Lower leg skin (tissue), 4 donors: ENCODE measurements at regions not wholly inside any gene's neighbourhood (a gene's known extent, or its start where the extent isn't known, plus 50 kb on each side); places are given as distances from the start of the nearest gene placed in this dataset.

ENCODE experiments used
- DNase-seq, 2 donors: peaks; one replicate each; pipeline ENCODE4 v3.0.0-alpha.2; 2019; ENCODE audit warnings: low spot score in 2 of 2
- H3K4me3 ChIP-seq: fragments of 200-600 bp; sonication (generic); 2 replicates; pipeline ENCODE4 v1.5.1; 2017; ENCODE audit warnings: mild to moderate bottlenecking, low read depth; ENCODE audit not compliant: poor library complexity, severe bottlenecking
- POLR2A ChIP-seq, 2 donors: fragments of 450-650 bp; IDR thresholded peaks; one replicate each; pipeline ENCODE4 v1.6.1; 2016 to 2017; ENCODE audit warnings: antibody characterized with exemption in 2 of 2, mild to moderate bottlenecking in 1 of 2, moderate library complexity in 1 of 2
- WGBS, 2 donors: methylation state at CpG; one replicate each; pipeline ENCODE4 v1.1.5; 2018; 5-methylcytosine and 5-hydroxymethylcytosine counted together
- intact Hi-C: fragments of 100-400 bp; cut with DNase I; formaldehyde crosslinking; loops from one replicate; pipeline ENCODE4 v1.15.0; 2023; ENCODE audit warnings: low total_unique reads
- TF ChIP-seq, protein P1 (sequence below), 3 donors: fragments of 450-650 bp; IDR thresholded peaks; one replicate each; pipeline ENCODE4 v1.5.1; 2016; ENCODE audit warnings: antibody characterized with exemption in 3 of 3, mild to moderate bottlenecking in 3 of 3, moderate library complexity in 2 of 3

DNA sequence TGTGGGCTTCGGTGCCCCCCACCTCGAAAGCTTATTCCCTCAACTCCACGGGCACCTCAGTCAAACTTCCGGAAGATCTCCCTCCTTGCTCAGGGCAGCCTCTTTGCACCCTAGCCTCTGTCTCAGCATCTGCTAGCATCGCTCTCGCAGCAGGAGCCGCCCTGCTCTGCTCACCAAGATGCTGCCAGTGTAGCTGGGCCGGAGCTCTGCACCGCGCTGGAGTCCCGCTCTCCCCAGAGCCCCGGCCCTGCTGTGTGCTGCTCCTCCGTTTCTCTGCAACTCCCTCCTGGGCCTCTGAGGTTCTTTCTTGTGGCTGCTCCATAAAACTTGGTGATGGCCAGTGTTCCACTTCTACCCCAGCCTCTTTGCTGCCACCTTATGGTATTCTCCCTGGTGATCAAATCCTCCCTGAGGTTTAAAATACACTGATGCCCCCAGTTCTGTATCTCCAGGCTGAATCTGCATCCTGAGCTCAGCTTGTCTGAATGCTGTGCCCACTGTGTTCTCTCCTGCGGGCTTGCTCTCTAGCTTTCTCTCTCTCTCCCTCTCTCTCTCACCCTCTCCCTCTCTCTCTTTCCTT, 198.0 kb downstream of the UQCRFS1 start:
- WGBS, 2 donors: 79 to 81% methylated on average over 14 of the region's 14 CpGs
- TF ChIP-seq, protein P1, sequence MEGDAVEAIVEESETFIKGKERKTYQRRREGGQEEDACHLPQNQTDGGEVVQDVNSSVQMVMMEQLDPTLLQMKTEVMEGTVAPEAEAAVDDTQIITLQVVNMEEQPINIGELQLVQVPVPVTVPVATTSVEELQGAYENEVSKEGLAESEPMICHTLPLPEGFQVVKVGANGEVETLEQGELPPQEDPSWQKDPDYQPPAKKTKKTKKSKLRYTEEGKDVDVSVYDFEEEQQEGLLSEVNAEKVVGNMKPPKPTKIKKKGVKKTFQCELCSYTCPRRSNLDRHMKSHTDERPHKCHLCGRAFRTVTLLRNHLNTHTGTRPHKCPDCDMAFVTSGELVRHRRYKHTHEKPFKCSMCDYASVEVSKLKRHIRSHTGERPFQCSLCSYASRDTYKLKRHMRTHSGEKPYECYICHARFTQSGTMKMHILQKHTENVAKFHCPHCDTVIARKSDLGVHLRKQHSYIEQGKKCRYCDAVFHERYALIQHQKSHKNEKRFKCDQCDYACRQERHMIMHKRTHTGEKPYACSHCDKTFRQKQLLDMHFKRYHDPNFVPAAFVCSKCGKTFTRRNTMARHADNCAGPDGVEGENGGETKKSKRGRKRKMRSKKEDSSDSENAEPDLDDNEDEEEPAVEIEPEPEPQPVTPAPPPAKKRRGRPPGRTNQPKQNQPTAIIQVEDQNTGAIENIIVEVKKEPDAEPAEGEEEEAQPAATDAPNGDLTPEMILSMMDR (IDR thresholded peaks at IDR 0.05): no peak
- TF ChIP-seq POLR2A (IDR thresholded peaks at IDR 0.05): no peak
- no peak for DNase-seq
- intact Hi-C loops: no loop called here
- no peak overlapping the region for H3K4me3 ChIP-seq

DNA sequence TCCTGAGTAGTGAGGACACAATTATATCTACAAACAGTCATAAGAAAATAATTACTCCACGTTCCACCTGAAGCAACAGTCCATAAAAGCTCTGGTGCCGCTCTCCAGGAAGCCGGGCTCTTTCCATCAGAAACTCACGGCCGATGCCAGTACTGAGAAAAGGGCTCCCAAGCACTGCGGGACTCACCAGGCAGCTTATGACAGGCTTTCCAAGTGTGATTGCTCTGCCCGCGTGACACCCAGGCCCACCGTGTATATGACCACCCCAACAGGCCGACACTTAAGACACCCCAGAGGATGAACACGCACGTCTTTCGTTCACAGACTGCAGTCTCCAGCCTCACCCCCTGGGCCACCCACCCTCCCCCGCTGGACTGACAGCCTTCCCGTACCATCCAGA, 199.0 kb downstream of the UQCRFS1 start:
- intact Hi-C loops: no loop called here
- 78 to 85% methylated on average over 15 of the region's 15 CpGs for WGBS, 2 donors
- no peak overlapping the region for H3K4me3 ChIP-seq
- no peak for DNase-seq
- TF ChIP-seq POLR2A (IDR thresholded peaks at IDR 0.05): no peak
- TF ChIP-seq, protein P1 (IDR thresholded peaks at IDR 0.05): no peak

DNA sequence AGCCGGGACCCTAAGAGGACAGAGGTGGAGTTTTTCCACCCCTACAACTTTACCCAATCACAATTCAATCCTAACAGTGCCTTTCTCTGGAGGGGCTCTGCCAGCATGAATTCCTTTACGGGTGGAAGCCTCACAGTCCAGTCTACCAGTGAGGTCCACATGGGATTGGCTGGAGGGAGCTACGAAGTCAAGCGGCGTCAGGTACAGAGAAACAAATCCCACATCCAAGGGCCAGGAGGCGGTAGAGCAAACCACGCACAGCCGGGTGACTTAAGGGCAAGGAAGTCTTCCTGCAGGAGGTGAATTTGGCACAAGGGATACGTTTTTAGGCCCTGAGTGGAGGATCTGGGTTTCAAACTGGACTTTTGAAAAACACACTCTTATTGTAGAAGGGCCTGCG, 199.6 kb downstream of the UQCRFS1 start:
- H3K4me3 ChIP-seq: no peak overlapping the region
- WGBS, 2 donors: 69 to 73% methylated on average over 10 of the region's 10 CpGs
- no peak for TF ChIP-seq POLR2A (IDR thresholded peaks at IDR 0.05)
- TF ChIP-seq, protein P1 (IDR thresholded peaks at IDR 0.05): no peak
- intact Hi-C loops: no loop called here
- no peak for DNase-seq

DNA sequence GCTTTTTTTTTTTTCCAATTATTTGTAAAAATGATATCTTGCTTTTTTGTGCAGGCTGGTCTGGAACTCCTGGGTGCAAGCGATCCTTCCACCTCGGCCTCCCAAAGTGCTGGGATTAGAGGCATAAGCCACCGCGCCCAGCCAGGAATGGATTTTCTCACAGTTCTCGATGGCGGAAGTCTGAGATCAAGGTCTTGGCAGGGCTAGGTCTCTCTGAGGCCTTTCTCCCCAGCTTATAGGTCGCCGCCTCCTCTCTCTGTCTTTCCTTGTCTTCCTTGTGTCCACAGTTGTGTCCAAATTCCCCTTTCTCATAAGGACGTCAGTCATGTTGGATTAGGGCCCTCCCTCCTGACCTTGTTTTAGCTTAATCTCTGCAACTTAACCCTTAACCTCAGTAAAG, 200.5 kb downstream of the UQCRFS1 start:
- intact Hi-C loops: no loop called here
- no peak for TF ChIP-seq POLR2A (IDR thresholded peaks at IDR 0.05)
- 75 to 84% methylated on average over 9 of the region's 9 CpGs for WGBS, 2 donors
- H3K4me3 ChIP-seq: no peak overlapping the region
- no peak for DNase-seq

DNA sequence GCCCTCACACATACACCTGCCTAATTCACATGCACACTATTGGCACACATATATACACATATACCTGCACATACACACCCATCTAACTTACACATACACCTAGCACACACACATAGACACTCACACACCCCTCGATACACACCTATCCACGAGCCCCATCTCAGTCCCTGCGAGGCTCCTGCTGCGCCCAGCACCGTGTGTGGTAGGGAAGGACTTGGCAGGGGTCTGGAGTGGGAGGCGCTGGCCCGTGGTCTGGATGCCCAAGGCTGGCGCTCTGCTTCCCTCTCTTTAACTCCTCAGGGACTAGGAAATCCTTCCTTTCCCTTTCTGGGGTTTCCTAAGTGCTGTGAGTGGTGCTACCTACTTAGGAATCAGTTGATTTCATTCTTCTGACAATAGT, 202.7 kb downstream of the UQCRFS1 start:
- DNase-seq: no peak
- 49 to 68% methylated on average over 8 of the region's 8 CpGs for WGBS, 2 donors
- intact Hi-C loops: no loop called here
- no peak overlapping the region for H3K4me3 ChIP-seq
- no peak for TF ChIP-seq POLR2A (IDR thresholded peaks at IDR 0.05)
- TF ChIP-seq, protein P1 (IDR thresholded peaks at IDR 0.05): no peak

DNA sequence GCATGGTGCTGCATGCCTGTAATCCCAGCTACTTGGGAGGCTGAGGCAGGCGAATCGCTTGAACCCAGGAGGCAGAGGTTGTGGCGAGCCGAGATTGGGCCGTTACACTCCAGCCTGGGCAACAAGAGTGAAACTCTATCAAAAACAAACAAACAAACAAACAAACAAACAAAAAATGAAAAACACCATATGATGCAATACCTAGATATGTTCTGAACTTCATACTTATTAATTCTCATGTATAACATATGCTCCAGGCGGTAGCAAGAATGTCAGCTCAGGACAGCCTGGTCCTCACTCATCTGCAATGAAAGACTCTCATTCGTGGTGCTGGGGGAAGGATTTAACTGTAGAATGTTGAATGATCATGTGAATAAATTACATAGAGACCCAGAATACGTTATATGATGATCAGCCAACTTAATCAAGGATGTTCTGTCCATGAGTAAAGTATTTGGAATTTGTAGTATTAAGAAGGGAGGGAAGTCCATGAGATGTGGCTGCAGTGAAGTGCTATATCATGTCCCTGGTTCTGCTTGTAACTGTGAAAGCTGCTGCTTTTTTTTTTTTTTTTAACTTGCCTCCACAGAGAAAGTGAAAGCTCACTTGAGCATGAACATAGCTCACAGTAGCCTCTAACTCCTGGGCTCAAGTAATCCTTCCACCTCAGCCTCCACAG, 206.8 kb downstream of the UQCRFS1 start:
- WGBS, 2 donors: 81 to 85% methylated on average over 8 of the region's 8 CpGs
- DNase-seq: no peak
- TF ChIP-seq POLR2A (IDR thresholded peaks at IDR 0.05): no peak
- TF ChIP-seq, protein P1 (IDR thresholded peaks at IDR 0.05): no peak
- H3K4me3 ChIP-seq: no peak overlapping the region
- intact Hi-C loops: no loop called here
